Ishikawa (cell line): ENCODE measurements at regions not wholly inside any gene's neighbourhood (a gene's known extent, or its start where the extent isn't known, plus 50 kb on each side); places are given as distances from the start of the nearest gene placed in this dataset.

Source experiments
- CEBPB ChIP-seq: IDR thresholded peaks from 2 replicates; pipeline ENCODE4 v1.6.1; 2012
- CREB1 ChIP-seq: IDR thresholded peaks from 2 replicates; pipeline ENCODE4 v1.6.1; 2012; ENCODE audit warnings: low read depth
- EGR1 ChIP-seq: IDR thresholded peaks from 2 replicates; pipeline ENCODE4 v1.6.1; 2012
- EP300 ChIP-seq: IDR thresholded peaks from 2 replicates; pipeline ENCODE4 v1.6.1; 2012; ENCODE audit warnings: borderline replicate concordance
- FOXM1 ChIP-seq: IDR thresholded peaks from 2 replicates; pipeline ENCODE4 v1.6.1; 2012; ENCODE audit warnings: low read depth, borderline replicate concordance
- MAX ChIP-seq: IDR thresholded peaks from 2 replicates; pipeline ENCODE4 v1.6.1; 2012
- NFIC ChIP-seq: IDR thresholded peaks from 2 replicates; pipeline ENCODE4 v1.6.1; 2012
- RAD21 ChIP-seq: IDR thresholded peaks from 2 replicates; pipeline ENCODE4 v1.6.1; 2012; ENCODE audit warnings: low read depth
- REST ChIP-seq: IDR thresholded peaks from 2 replicates; pipeline ENCODE4 v1.6.1; 2012; ENCODE audit warnings: low read depth, mild to moderate bottlenecking
- TAF1 ChIP-seq: IDR thresholded peaks from 2 replicates; pipeline ENCODE4 v1.6.1; 2012; ENCODE audit warnings: low read depth, mild to moderate bottlenecking
- TCF12 ChIP-seq: IDR thresholded peaks from 2 replicates; pipeline ENCODE4 v1.6.1; 2012; ENCODE audit warnings: low read depth
- TEAD4 ChIP-seq: IDR thresholded peaks from 2 replicates; pipeline ENCODE4 v1.6.1; 2012
- YY1 ChIP-seq: IDR thresholded peaks from 2 replicates; pipeline ENCODE4 v1.6.1; 2012; ENCODE audit warnings: low read depth
- ZBTB7A ChIP-seq: IDR thresholded peaks from 2 replicates; pipeline ENCODE4 v1.6.1; 2012; ENCODE audit warnings: low read depth
- TF ChIP-seq, protein P1 (sequence below): IDR thresholded peaks from 2 replicates; pipeline ENCODE4 v1.6.1; 2012

GRCh38 chr2:223182356-223182755 lies 130.4 kb downstream of the KCNE4 start:
- TF ChIP-seq TAF1 (no peak), TEAD4 (no peak), CEBPB (no peak), CREB1 (no peak), ZBTB7A (no peak), MAX (no peak), FOXM1 (no peak), REST (no peak), EGR1 (no peak), NFIC (no peak), TCF12 (no peak), YY1 (no peak), EP300 (no peak)
- TF ChIP-seq, protein P1, sequence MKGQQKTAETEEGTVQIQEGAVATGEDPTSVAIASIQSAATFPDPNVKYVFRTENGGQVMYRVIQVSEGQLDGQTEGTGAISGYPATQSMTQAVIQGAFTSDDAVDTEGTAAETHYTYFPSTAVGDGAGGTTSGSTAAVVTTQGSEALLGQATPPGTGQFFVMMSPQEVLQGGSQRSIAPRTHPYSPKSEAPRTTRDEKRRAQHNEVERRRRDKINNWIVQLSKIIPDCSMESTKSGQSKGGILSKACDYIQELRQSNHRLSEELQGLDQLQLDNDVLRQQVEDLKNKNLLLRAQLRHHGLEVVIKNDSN = no peak

DNA sequence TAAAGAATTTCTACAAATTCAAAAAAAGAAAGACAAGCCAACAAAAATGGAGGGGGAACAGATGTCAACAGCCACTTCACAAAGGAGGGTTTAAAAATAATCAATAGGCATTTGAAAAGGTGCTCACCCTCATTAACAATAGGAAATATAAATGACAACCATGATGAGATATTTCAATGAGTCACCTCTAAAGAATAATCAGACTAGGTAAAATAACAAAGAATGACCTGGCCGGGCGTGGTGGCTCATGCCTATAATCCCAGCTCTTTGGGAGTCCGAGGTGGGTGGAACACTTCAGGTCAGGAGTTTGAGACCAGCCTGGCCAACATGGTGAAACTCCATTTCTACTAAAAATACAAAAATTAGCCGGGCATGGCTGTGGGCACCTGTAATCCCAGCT lies 133.6 kb downstream of the KCNE4 start:
- no peak for TF ChIP-seq REST
- TF ChIP-seq ZBTB7A = no peak
- no peak for TF ChIP-seq TEAD4
- TF ChIP-seq EP300 = no peak
- TF ChIP-seq NFIC = no peak
- no peak for TF ChIP-seq RAD21
- TF ChIP-seq TAF1 = no peak
- no peak for TF ChIP-seq FOXM1
- TF ChIP-seq YY1 = no peak
- no peak for TF ChIP-seq TCF12
- TF ChIP-seq CEBPB = no peak

DNA sequence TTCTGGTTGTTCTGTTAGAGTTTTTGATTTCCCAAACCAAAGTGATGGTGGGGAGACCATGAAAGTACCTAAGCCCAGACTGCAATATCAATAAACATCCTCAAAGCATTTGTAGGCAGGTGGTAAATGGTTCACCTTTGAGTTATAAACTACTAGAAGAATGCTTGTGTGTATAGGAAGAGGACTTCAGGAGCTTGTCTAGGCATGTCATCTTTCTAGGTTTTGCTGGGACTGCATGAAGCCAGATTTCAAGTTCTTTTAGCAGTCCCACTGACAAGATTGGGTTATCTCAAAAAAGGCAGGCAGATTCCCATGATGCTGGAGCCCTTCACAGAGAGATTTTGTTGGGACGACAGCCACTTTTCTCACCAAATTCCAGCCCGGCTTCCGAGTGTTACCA lies 135.3 kb downstream of the KCNE4 start:
- TF ChIP-seq RAD21 (no peak), EP300 (no peak), CREB1 (no peak), FOXM1 (no peak), YY1 (no peak), ZBTB7A (no peak), TEAD4 (no peak), MAX (no peak), TAF1 (no peak), EGR1 (no peak), TCF12 (no peak)
- TF ChIP-seq, protein P1 = no peak

- TF ChIP-seq YY1 (no peak), FOXM1 (no peak), TCF12 (no peak), NFIC (no peak), TEAD4 (no peak), EP300 (no peak), REST (no peak), ZBTB7A (no peak), RAD21 (no peak), CREB1 (no peak), CEBPB (no peak), EGR1 (no peak), TAF1 (no peak), MAX (no peak)
- TF ChIP-seq, protein P1 = no peak
These were observed 144.3 kb downstream of the KCNE4 start for GRCh38 chr2:223196331-223196730.
